ENCODE measurements at regions not wholly inside any gene's neighbourhood (a gene's known extent, or its start where the extent isn't known, plus 50 kb on each side); places are given as distances from the start of the nearest gene placed in this dataset.

- Histone ChIP-seq H3K36me3 (ENCODE audit: insufficient read depth, low read length) (no peaks in the 10 kb centered on the region), H3K9me2 (replicated peaks; ENCODE audit: insufficient read depth, low read length) (no peaks in the 10 kb centered on the region), H3K9me3 (ENCODE audit: low read length) (peaks cover 12% of the 10 kb centered on the region; the same call in 1 of the 2 replicates), H3K79me2 (ENCODE audit: low read length) (no peaks in the 10 kb centered on the region), H4K20me1 (ENCODE audit: insufficient read depth, low read depth, low read length) (no peaks in the 10 kb centered on the region), H3K9ac (ENCODE audit: low read length) (no peak overlapping the region), H3K4me1 (ENCODE audit: low read length) (no peaks in the 10 kb centered on the region), H3K4me2 (ENCODE audit: low read depth, low read length, poor library complexity, severe bottlenecking) (no peak overlapping the region), H3K27me3 (ENCODE audit: low read length) (no peaks in the 10 kb centered on the region), H3K27ac (ENCODE audit: low read length) (no peak overlapping the region), H3K4me3 (ENCODE audit: low read length) (no peak overlapping the region), H2AFZ (ENCODE audit: low read length) (no peak overlapping the region)
- no peak for DNase-seq
Measured at GRCh38 chr7:110010359-110010758, 1080.6 kb upstream of the LRRN3 start.

- Histone ChIP-seq H3K79me2 (ENCODE audit: low read length) (no peaks in the 10 kb centered on the region), H3K4me1 (ENCODE audit: low read length) (no peaks in the 10 kb centered on the region), H3K9ac (ENCODE audit: low read length) (no peak overlapping the region), H3K4me3 (ENCODE audit: low read length) (no peak overlapping the region), H4K20me1 (ENCODE audit: insufficient read depth, low read depth, low read length) (no peaks in the 10 kb centered on the region), H3K27ac (ENCODE audit: low read length) (no peak overlapping the region), H2AFZ (ENCODE audit: low read length) (no peak overlapping the region), H3K9me2 (replicated peaks; ENCODE audit: insufficient read depth, low read length) (no peaks in the 10 kb centered on the region), H3K9me3 (ENCODE audit: low read length) (peaks cover 5% of the 10 kb centered on the region; the same call in 1 of the 2 replicates), H3K27me3 (ENCODE audit: low read length) (no peaks in the 10 kb centered on the region), H3K36me3 (ENCODE audit: insufficient read depth, low read length) (no peaks in the 10 kb centered on the region), H3K4me2 (ENCODE audit: low read depth, low read length, poor library complexity, severe bottlenecking) (no peak overlapping the region)
- DNase-seq, result no peak
Measured at GRCh38 chr7:110017405-110017804, 1073.5 kb upstream of the LRRN3 start.

- no peaks in the 10 kb centered on the region for H3K79me2 ChIP-seq (ENCODE audit: low read length)
- peaks cover 3% of the 10 kb centered on the region; the same call in 1 of the 2 replicates for H3K9me3 ChIP-seq (ENCODE audit: low read length)
- DNase-seq, result no peak
- H3K9me2 ChIP-seq (replicated peaks; ENCODE audit: insufficient read depth, low read length), result no peaks in the 10 kb centered on the region
- no peak overlapping the region for H3K4me2 ChIP-seq (ENCODE audit: low read depth, low read length, poor library complexity, severe bottlenecking)
- H3K4me1 ChIP-seq (ENCODE audit: low read length), result no peaks in the 10 kb centered on the region
- H3K27me3 ChIP-seq (ENCODE audit: low read length), result no peaks in the 10 kb centered on the region
- H3K9ac ChIP-seq (ENCODE audit: low read length), result no peak overlapping the region
- no peaks in the 10 kb centered on the region for H3K36me3 ChIP-seq (ENCODE audit: insufficient read depth, low read length)
- no peak overlapping the region for H2AFZ ChIP-seq (ENCODE audit: low read length)
- H4K20me1 ChIP-seq (ENCODE audit: insufficient read depth, low read depth, low read length), result no peaks in the 10 kb centered on the region
- no peak overlapping the region for H3K27ac ChIP-seq (ENCODE audit: low read length)
- no peak overlapping the region for H3K4me3 ChIP-seq (ENCODE audit: low read length)
Measured at GRCh38 chr7:110027385-110027784, 1063.5 kb upstream of the LRRN3 start.

GRCh38 chr7:110043519-110043918 lies 1047.4 kb upstream of the LRRN3 start:
- H3K9me3 ChIP-seq (ENCODE audit: low read length), result peaks cover 21% of the 10 kb centered on the region
- H3K4me3 ChIP-seq (ENCODE audit: low read length), result no peak overlapping the region
- no peaks in the 10 kb centered on the region for H3K79me2 ChIP-seq (ENCODE audit: low read length)
- no peak overlapping the region for H2AFZ ChIP-seq (ENCODE audit: low read length)
- DNase-seq, result no peak
- no peaks in the 10 kb centered on the region for H3K36me3 ChIP-seq (ENCODE audit: insufficient read depth, low read length)
- H3K4me1 ChIP-seq (ENCODE audit: low read length), result no peaks in the 10 kb centered on the region
- H3K4me2 ChIP-seq (ENCODE audit: low read depth, low read length, poor library complexity, severe bottlenecking), result no peak overlapping the region
- H3K27ac ChIP-seq (ENCODE audit: low read length), result no peak overlapping the region
- H4K20me1 ChIP-seq (ENCODE audit: insufficient read depth, low read depth, low read length), result no peaks in the 10 kb centered on the region
- no peaks in the 10 kb centered on the region for H3K27me3 ChIP-seq (ENCODE audit: low read length)
- no peaks in the 10 kb centered on the region for H3K9me2 ChIP-seq (replicated peaks; ENCODE audit: insufficient read depth, low read length)
- H3K9ac ChIP-seq (ENCODE audit: low read length), result no peak overlapping the region

GRCh38 chr7:110050785-110051184 lies 1040.1 kb upstream of the LRRN3 start:
- H3K9me3 ChIP-seq (ENCODE audit: low read length), result peaks cover 7% of the 10 kb centered on the region
- no peaks in the 10 kb centered on the region for H3K79me2 ChIP-seq (ENCODE audit: low read length)
- H2AFZ ChIP-seq (ENCODE audit: low read length), result no peak overlapping the region
- no peaks in the 10 kb centered on the region for H3K36me3 ChIP-seq (ENCODE audit: insufficient read depth, low read length)
- no peak for DNase-seq
- no peaks in the 10 kb centered on the region for H3K9me2 ChIP-seq (replicated peaks; ENCODE audit: insufficient read depth, low read length)
- no peaks in the 10 kb centered on the region for H4K20me1 ChIP-seq (ENCODE audit: insufficient read depth, low read depth, low read length)
- no peaks in the 10 kb centered on the region for H3K27me3 ChIP-seq (ENCODE audit: low read length)
- H3K27ac ChIP-seq (ENCODE audit: low read length), result no peak overlapping the region
- H3K4me3 ChIP-seq (ENCODE audit: low read length), result no peak overlapping the region
- H3K4me1 ChIP-seq (ENCODE audit: low read length), result no peaks in the 10 kb centered on the region
- no peak overlapping the region for H3K9ac ChIP-seq (ENCODE audit: low read length)
- no peak overlapping the region for H3K4me2 ChIP-seq (ENCODE audit: low read depth, low read length, poor library complexity, severe bottlenecking)

GRCh38 chr7:110051372-110051771 lies 1039.6 kb upstream of the LRRN3 start:
- Histone ChIP-seq H3K9me3 (ENCODE audit: low read length) (peaks cover 7% of the 10 kb centered on the region), H3K9me2 (replicated peaks; ENCODE audit: insufficient read depth, low read length) (no peaks in the 10 kb centered on the region), H3K4me3 (ENCODE audit: low read length) (no peak overlapping the region), H3K9ac (ENCODE audit: low read length) (no peak overlapping the region), H3K36me3 (ENCODE audit: insufficient read depth, low read length) (no peaks in the 10 kb centered on the region), H3K4me2 (ENCODE audit: low read depth, low read length, poor library complexity, severe bottlenecking) (no peak overlapping the region), H3K27me3 (ENCODE audit: low read length) (no peaks in the 10 kb centered on the region), H4K20me1 (ENCODE audit: insufficient read depth, low read depth, low read length) (no peaks in the 10 kb centered on the region), H3K4me1 (ENCODE audit: low read length) (no peaks in the 10 kb centered on the region), H2AFZ (ENCODE audit: low read length) (no peak overlapping the region), H3K27ac (ENCODE audit: low read length) (no peak overlapping the region), H3K79me2 (ENCODE audit: low read length) (no peaks in the 10 kb centered on the region)
- no peak for DNase-seq

- Histone ChIP-seq H3K9ac (ENCODE audit: low read length) (no peak overlapping the region), H3K36me3 (ENCODE audit: insufficient read depth, low read length) (no peaks in the 10 kb centered on the region), H3K27me3 (ENCODE audit: low read length) (no peaks in the 10 kb centered on the region), H3K9me3 (ENCODE audit: low read length) (peaks cover 3% of the 10 kb centered on the region; the same call in 1 of the 2 replicates), H3K9me2 (replicated peaks; ENCODE audit: insufficient read depth, low read length) (no peaks in the 10 kb centered on the region), H3K4me3 (ENCODE audit: low read length) (no peak overlapping the region), H2AFZ (ENCODE audit: low read length) (no peak overlapping the region), H3K79me2 (ENCODE audit: low read length) (no peaks in the 10 kb centered on the region), H3K4me1 (ENCODE audit: low read length) (no peaks in the 10 kb centered on the region), H3K4me2 (ENCODE audit: low read depth, low read length, poor library complexity, severe bottlenecking) (no peak overlapping the region), H4K20me1 (ENCODE audit: insufficient read depth, low read depth, low read length) (no peaks in the 10 kb centered on the region), H3K27ac (ENCODE audit: low read length) (no peak overlapping the region)
- no peak for DNase-seq
Measured at GRCh38 chr7:110056331-110056730, 1034.6 kb upstream of the LRRN3 start.

- DNase-seq, result no peak
- H3K9me3 ChIP-seq (ENCODE audit: low read length), result peaks cover 3% of the 10 kb centered on the region
- H3K4me3 ChIP-seq (ENCODE audit: low read length), result no peak overlapping the region
- no peak overlapping the region for H3K4me2 ChIP-seq (ENCODE audit: low read depth, low read length, poor library complexity, severe bottlenecking)
- H3K79me2 ChIP-seq (ENCODE audit: low read length), result no peaks in the 10 kb centered on the region
- no peak overlapping the region for H2AFZ ChIP-seq (ENCODE audit: low read length)
- no peak overlapping the region for H3K27ac ChIP-seq (ENCODE audit: low read length)
- H3K9me2 ChIP-seq (replicated peaks; ENCODE audit: insufficient read depth, low read length), result no peaks in the 10 kb centered on the region
- H3K36me3 ChIP-seq (ENCODE audit: insufficient read depth, low read length), result no peaks in the 10 kb centered on the region
- H3K27me3 ChIP-seq (ENCODE audit: low read length), result no peaks in the 10 kb centered on the region
- H3K9ac ChIP-seq (ENCODE audit: low read length), result no peak overlapping the region
- H4K20me1 ChIP-seq (ENCODE audit: insufficient read depth, low read depth, low read length), result no peaks in the 10 kb centered on the region
- H3K4me1 ChIP-seq (ENCODE audit: low read length), result no peaks in the 10 kb centered on the region
Measured at GRCh38 chr7:110058401-110058800, 1032.5 kb upstream of the LRRN3 start.

- Histone ChIP-seq H3K27me3 (ENCODE audit: low read length) (no peaks in the 10 kb centered on the region), H2AFZ (ENCODE audit: low read length) (no peak overlapping the region), H3K4me2 (ENCODE audit: low read depth, low read length, poor library complexity, severe bottlenecking) (no peak overlapping the region), H3K9ac (ENCODE audit: low read length) (no peak overlapping the region), H3K9me2 (replicated peaks; ENCODE audit: insufficient read depth, low read length) (no peaks in the 10 kb centered on the region; the same call in 1 of the 2 replicates), H3K27ac (ENCODE audit: low read length) (no peak overlapping the region), H3K4me1 (ENCODE audit: low read length) (no peaks in the 10 kb centered on the region), H4K20me1 (ENCODE audit: insufficient read depth, low read depth, low read length) (no peaks in the 10 kb centered on the region), H3K4me3 (ENCODE audit: low read length) (no peak overlapping the region), H3K9me3 (ENCODE audit: low read length) (no peaks in the 10 kb centered on the region; the same call in 1 of the 2 replicates), H3K79me2 (ENCODE audit: low read length) (no peaks in the 10 kb centered on the region), H3K36me3 (ENCODE audit: insufficient read depth, low read length) (no peaks in the 10 kb centered on the region)
- no peak for DNase-seq
Measured at GRCh38 chr7:110061387-110061786, 1029.5 kb upstream of the LRRN3 start.

All from Karpas-422 (cell line).